Ovary (tissue), 7 donors: ENCODE measurements at regions not wholly inside any gene's neighbourhood (a gene's known extent, or its start where the extent isn't known, plus 50 kb on each side); places are given as distances from the start of the nearest gene placed in this dataset.

ENCODE experiments used
- DNase-seq, 5 donors: peaks; one replicate each; pipeline ENCODE4 v3.0.0-alpha.2; 2019 to 2020
- H3K27ac ChIP-seq, 2 donors: fragments of 200-600 bp; one replicate each; pipeline versions ENCODE4 v1.5.1 to v1.8.0; 2019 to 2022
- H3K27me3 ChIP-seq: fragments of 200-600 bp; one replicate; pipeline ENCODE4 v1.8.0; 2022
- H3K36me3 ChIP-seq: fragments of 200-600 bp; sonication (generic); one replicate; pipeline ENCODE4 v1.5.1; 2019
- H3K4me1 ChIP-seq: one replicate; pipeline ENCODE4 v1.8.1; 2013; ENCODE audit warnings: mild to moderate bottlenecking, moderate library complexity; ENCODE audit not compliant: insufficient read depth
- H3K4me3 ChIP-seq: fragments of 200-600 bp; sonication (generic); one replicate; pipeline ENCODE4 v1.5.1; 2017
- H3K9me3 ChIP-seq, 2 donors: fragments of 200-600 bp in 1 of 2; sonication (generic) in 1 of 2; one replicate each; pipeline versions ENCODE4 v1.5.1 to v1.8.1; 2013 to 2019; ENCODE audit warnings: mild to moderate bottlenecking in 1 of 2, moderate library complexity in 1 of 2
- CTCF ChIP-seq, 3 donors: fragments of 450-650 bp in 2 of 3; fragments of 200-600 bp in 1 of 3; IDR thresholded peaks; one replicate each; pipeline versions ENCODE4 v1.5.1 to v1.8.0; 2016 to 2022; ENCODE audit warnings: antibody characterized with exemption in 3 of 3, mild to moderate bottlenecking in 1 of 3
- EP300 ChIP-seq: sonication (generic); formaldehyde crosslinking; IDR thresholded peaks from one replicate; pipeline ENCODE4 v1.6.1; 2017; ENCODE audit warnings: antibody characterized with exemption
- POLR2A ChIP-seq: fragments of 450-650 bp; IDR thresholded peaks from one replicate; pipeline ENCODE4 v1.6.1; 2017; ENCODE audit warnings: antibody characterized with exemption, mild to moderate bottlenecking, moderate library complexity
- WGBS, 3 donors: extraction: QIAGEN DNeasy Blood & Tissue Kit in 1 of 3; methylation state at CpG; one replicate each; pipeline versions ENCODE4 v1.1.5 to v1.1.7; 2013 to 2017; 5-methylcytosine and 5-hydroxymethylcytosine counted together
- intact Hi-C, 4 donors: fragments of 100-400 bp; cut with DNase I; formaldehyde crosslinking; loops; one replicate each; pipeline versions ENCODE4 v1.11.0 to v1.15.1; 2022 to 2023
- donor health status: DM: no; HTN: no; CAD: no; lungs with moderate emphysema.
- donor health status: DM: no; HTN: no; CAD: no.
- donor health status: Bipolar disorder and iron deficiency.
- donor health status: DM: no; HTN: no; CAD: no.
- donor health status: DM: yes; HTN: yes; CAD: no.

- H3K36me3 ChIP-seq = no peaks in the 10 kb centered on the region
- 78 to 93% (median 82%) methylated on average over 6 of the region's 6 CpGs for WGBS, 3 donors
- H3K27me3 ChIP-seq = no peaks in the 10 kb centered on the region
- no peak for DNase-seq
- H3K4me1 ChIP-seq = no peaks in the 10 kb centered on the region
- H3K4me3 ChIP-seq = no peak overlapping the region
- intact Hi-C loops = no loop called here
- H3K27ac ChIP-seq = no peak overlapping the region
- TF ChIP-seq POLR2A = no peak
- no peak for TF ChIP-seq CTCF (IDR thresholded peaks at IDR 0.05)
- no peak for TF ChIP-seq EP300
- no peaks in the 10 kb centered on the region for H3K9me3 ChIP-seq
These were observed 87.9 kb upstream of the MAMDC2 start for GRCh38 chr9:69955536-69956355.

GRCh38 chr9:69961843-69962242, 81.8 kb upstream of the MAMDC2 start:
- no peaks in the 10 kb centered on the region for H3K4me1 ChIP-seq
- WGBS, 3 donors = 83 to 92% (median 90%) methylated on average over 1 of the region's 1 CpG
- no peaks in the 10 kb centered on the region for H3K36me3 ChIP-seq
- DNase-seq = no peak
- H3K27ac ChIP-seq = no peak overlapping the region
- TF ChIP-seq EP300 (no peak), CTCF (IDR thresholded peaks at IDR 0.05) (no peak), POLR2A (no peak)
- H3K9me3 ChIP-seq = no peaks in the 10 kb centered on the region
- H3K4me3 ChIP-seq = no peak overlapping the region
- no peaks in the 10 kb centered on the region for H3K27me3 ChIP-seq
- intact Hi-C loops = no loop called here

GRCh38 chr9:69963803-69964202, 79.8 kb upstream of the MAMDC2 start:
- Histone ChIP-seq H3K36me3 (no peaks in the 10 kb centered on the region), H3K27me3 (no peaks in the 10 kb centered on the region), H3K9me3 (no peaks in the 10 kb centered on the region), H3K4me3 (no peak overlapping the region), H3K4me1 (no peaks in the 10 kb centered on the region), H3K27ac (no peak overlapping the region)
- no peak for DNase-seq
- 43 to 63% (median 55%) methylated on average over 9 of the region's 9 CpGs for WGBS, 3 donors
- intact Hi-C loops = no loop called here
- TF ChIP-seq POLR2A (no peak), EP300 (no peak), CTCF (IDR thresholded peaks at IDR 0.05) (no peak)

- Histone ChIP-seq H3K36me3 (no peaks in the 10 kb centered on the region), H3K4me1 (no peaks in the 10 kb centered on the region), H3K27me3 (no peaks in the 10 kb centered on the region), H3K4me3 (no peak overlapping the region), H3K9me3 (no peaks in the 10 kb centered on the region), H3K27ac (no peak overlapping the region)
- 92 to 100% (median 97%) methylated on average over 1 of the region's 1 CpG for WGBS, 3 donors
- DNase-seq = no peak
- intact Hi-C loops = no loop called here
- TF ChIP-seq EP300 (no peak), CTCF (IDR thresholded peaks at IDR 0.05) (no peak), POLR2A (no peak)
These were observed 79.2 kb upstream of the MAMDC2 start for GRCh38 chr9:69964446-69964845.
